Activated CD4-positive, alpha-beta T cell treated with anti-CD3 and anti-CD28 coated beads, Interleukin-2, amount 50 U/mL, for 16 hours (primary cell): ENCODE measurements at regions not wholly inside any gene's neighbourhood (a gene's known extent, or its start where the extent isn't known, plus 50 kb on each side); places are given as distances from the start of the nearest gene placed in this dataset.
"Not testable (repeated sequence)": the region's sequence is repeated elsewhere in the genome, so short reads cannot be mapped to it uniquely, and the experiment has no call there.

ENCODE experiments used
- DNase-seq: peaks from one replicate; pipeline ENCODE4 v3.0.0-alpha.2; 2020

- no peak for DNase-seq
Observed at GRCh38 chr5:111937094-111937493, 180.1 kb upstream of the NREP start.

GRCh38 chr5:111935835-111936234 lies 178.8 kb upstream of the NREP start:
- no peak for DNase-seq

GRCh38 chr5:111935009-111935408 lies 178.0 kb upstream of the NREP start:
- no peak for DNase-seq

- DNase-seq: no peak
Observed at GRCh38 chr5:111934511-111934910, 177.5 kb upstream of the NREP start.

GRCh38 chr5:111933086-111933485 lies 176.1 kb upstream of the NREP start:
- no peak for DNase-seq

GRCh38 chr5:111932628-111933027 lies 175.6 kb upstream of the NREP start:
- DNase-seq: no peak

- no peak for DNase-seq
Observed at GRCh38 chr5:111932199-111932598, 175.2 kb upstream of the NREP start.

- no peak for DNase-seq
Observed at GRCh38 chr5:111931655-111932054, 174.7 kb upstream of the NREP start.

GRCh38 chr5:111930905-111931461 lies 174.0 kb upstream of the NREP start:
- no peak for DNase-seq

- DNase-seq: no peak
Observed at GRCh38 chr5:111930449-111930848, 173.5 kb upstream of the NREP start.

GRCh38 chr5:111929867-111930266 lies 172.9 kb upstream of the NREP start:
- no peak for DNase-seq

- DNase-seq: no peak
Observed at GRCh38 chr5:111929261-111929660, 172.3 kb upstream of the NREP start.

- no peak for DNase-seq
Observed at GRCh38 chr5:111928511-111928910, 171.5 kb upstream of the NREP start.

- DNase-seq: no peak
Observed at GRCh38 chr5:111927191-111927590, 170.2 kb upstream of the NREP start.

GRCh38 chr5:111926026-111926425 lies 169.0 kb upstream of the NREP start:
- DNase-seq: no peak

GRCh38 chr5:111922344-111922743 lies 165.3 kb upstream of the NREP start:
- no peak for DNase-seq

- DNase-seq: not testable (repeated sequence)
Observed at GRCh38 chr5:111921691-111922090, 164.7 kb upstream of the NREP start.

GRCh38 chr5:111914966-111915636 lies 158.1 kb upstream of the NREP start:
- DNase-seq: no peak

- no peak for DNase-seq
Observed at GRCh38 chr5:111902436-111902835, 145.4 kb upstream of the NREP start.

- DNase-seq: no peak
Observed at GRCh38 chr5:111901296-111901695, 144.3 kb upstream of the NREP start.

GRCh38 chr5:111892949-111893348 lies 136.0 kb upstream of the NREP start:
- no peak for DNase-seq

- DNase-seq: no peak
Observed at GRCh38 chr5:111887706-111888105, 130.7 kb upstream of the NREP start.

GRCh38 chr5:111869681-111870080 lies 112.7 kb upstream of the NREP start:
- no peak for DNase-seq

GRCh38 chr5:111865356-111865755 lies 108.4 kb upstream of the NREP start:
- no peak for DNase-seq

- no peak for DNase-seq
Observed at GRCh38 chr5:111863801-111864200, 106.8 kb upstream of the NREP start.
